NCI-H2081 (cell line): ENCODE measurements at regions not wholly inside any gene's neighbourhood (a gene's known extent, or its start where the extent isn't known, plus 50 kb on each side); places are given as distances from the start of the nearest gene placed in this dataset.
"Not testable (repeated sequence)": the region's sequence is repeated elsewhere in the genome, so short reads cannot be mapped to it uniquely, and the experiment has no call there.

Source experiments
- DNase-seq, 2 experiments: peaks; one replicate each; lab custom pipeline; 2025; lab: John Stamatoyannopoulos, UW

DNA sequence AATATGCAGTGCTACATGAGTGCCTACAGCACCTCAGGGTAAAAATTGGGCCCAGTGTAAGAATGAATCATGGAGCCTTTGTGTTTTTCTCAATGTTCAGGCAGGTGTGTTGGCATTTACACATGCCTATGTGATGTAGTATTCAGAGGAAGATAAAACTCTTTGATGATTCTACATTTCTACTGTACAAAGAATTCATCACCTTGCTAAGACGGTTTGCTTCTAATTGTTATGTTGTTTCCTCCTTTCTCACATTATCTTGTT, 867.3 kb downstream of the TTLL7 start:
- DNase-seq: no peak

DNA sequence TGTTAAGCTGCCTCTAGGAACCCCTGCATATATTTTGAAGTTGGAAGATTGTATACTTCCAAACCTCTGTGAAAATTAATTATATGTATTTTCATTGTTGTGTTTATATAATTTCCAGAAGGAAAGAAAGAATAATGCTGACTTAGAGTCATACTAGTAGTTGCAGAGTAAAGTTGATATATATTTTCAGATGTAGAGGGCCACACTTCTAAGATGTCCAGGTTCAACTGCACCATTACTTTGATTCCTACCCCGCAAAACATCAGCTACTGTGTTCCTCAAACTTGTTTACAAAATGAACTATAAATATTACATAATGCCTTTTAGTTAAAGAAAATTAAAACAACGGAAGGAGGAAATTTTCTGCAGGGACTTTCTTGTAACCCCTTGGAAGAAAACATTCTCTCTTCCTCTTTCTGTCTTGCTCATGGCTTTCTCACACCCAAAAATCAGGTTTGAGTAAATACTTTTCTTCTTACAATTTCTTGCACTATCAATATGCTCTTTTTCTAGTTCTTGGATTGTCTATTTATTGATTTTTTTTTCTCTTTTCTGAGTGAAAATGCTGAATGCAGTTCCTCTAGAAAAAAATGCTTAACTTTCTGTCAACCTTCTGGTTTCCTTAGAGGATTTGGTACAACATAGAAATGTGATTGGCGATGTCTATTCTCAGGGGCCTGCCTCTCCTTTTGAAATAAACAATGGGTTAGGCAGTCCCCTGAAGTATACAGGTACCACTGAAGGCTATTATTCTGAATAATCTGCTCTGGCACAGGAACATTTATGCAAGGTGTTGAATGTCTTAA, 867.8 kb downstream of the TTLL7 start:
- no peak for DNase-seq

DNA sequence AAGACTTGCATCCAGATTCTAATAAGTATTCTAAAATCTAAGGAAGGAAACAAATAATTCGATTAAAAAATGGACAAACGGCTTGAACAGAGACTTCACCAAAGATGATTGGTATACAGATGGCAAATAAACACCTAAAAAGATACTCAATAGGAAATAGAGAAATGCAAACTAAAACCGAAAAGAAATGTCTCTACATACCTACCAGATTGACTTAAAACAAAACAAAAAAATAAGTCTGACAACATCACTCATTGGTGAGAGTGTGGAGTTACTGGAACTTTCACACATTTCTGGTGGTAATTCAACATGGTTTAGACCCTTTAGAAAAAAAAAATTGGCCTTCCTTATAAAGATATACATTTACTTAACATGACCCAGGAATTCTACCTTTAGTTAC, 869.8 kb downstream of the TTLL7 start:
- no peak for DNase-seq

DNA sequence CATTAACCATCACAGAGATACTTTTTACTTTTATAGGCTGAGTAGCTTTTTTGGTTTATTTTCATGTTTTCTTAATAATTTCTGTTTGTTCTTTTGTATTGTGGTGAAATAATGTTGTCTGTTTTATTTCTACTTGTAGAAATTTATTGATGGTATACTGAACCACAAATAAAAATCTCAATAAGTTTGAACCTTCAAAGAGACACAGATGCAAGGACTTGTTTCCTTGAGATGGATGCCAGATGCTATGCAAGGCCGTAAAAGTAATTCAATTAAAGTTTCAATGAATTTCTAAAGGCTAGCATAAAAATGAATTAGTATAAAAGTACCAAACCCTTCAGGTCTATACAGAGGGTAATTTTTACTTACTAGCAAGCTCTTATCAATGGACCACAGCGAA, 873.5 kb downstream of the TTLL7 start:
- no peak for DNase-seq

DNA sequence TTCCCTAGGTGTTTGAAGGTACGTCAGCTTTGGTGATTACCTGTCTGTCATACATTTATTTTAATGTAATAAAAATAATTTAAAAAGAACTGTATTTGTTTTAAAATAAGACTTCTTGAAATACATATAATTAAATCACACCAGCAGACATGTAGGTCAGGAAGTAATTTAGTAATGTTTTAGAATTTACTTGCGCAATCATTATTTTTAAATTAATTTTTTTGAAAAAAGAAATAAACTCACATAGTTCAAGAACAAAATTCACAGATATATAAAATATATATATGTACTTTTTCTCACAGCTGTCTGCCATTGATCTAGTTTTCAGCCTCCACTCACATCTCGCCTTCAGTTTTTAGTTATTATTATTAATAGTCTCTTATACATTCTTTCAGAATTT, 875.9 kb downstream of the TTLL7 start:
- no peak for DNase-seq

DNA sequence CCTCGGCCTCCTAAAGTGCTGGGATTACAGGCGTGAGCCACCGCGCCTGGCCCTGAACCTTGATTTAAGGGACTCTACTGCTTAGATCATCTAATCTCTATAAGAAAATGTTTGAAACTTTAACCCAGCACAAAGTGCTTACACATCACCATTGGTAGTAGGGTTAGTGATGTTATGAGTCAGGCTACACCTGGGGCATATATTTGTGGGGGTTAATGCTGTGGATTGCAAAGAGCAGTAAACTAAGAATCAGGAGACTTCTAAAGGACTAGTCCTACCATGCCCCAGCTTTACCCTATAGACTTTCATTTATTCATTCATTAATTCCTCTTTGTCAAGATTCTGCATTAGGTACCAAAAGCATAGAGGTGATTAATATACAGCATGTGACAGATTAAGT, 880.5 kb downstream of the TTLL7 start:
- DNase-seq: no peak

DNA sequence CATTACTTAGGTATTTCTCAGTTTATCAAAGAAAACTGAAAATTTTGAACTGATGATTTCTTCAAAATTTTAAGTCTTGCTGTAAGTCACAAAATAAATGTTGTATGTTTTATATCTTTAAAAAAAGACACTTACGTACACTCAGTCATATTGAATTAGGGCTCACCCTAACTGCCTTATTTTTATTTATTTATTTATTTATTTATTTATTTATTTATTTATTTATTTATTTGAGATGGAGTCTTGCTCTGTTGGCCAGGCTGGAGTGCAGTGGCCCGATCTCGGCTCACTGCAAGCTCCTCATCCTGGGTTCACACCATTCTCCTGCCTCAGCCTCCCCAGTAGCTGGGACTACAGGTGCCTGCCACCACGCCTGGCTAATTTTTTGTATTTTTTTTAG, 881.9 kb downstream of the TTLL7 start:
- not testable (repeated sequence) for DNase-seq

DNA sequence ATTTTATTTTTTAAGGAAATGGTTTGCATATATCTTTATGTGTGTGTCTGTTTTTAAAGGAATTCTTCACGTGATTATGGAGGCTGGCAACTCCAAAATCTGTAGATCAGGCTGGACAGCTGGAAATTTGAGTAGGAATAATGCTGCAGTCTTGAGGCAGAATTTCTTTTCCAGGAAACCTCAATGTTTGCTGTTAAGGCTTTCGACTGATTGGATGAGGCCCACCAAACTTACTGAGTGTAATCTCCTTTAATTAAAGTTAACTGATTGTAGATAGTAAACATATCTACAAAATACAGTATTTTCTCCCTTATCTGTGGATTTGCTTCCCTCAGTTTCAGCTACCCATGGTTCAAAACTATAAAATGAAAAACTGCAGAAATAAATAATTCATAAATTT, 883.1 kb downstream of the TTLL7 start:
- no peak for DNase-seq

DNA sequence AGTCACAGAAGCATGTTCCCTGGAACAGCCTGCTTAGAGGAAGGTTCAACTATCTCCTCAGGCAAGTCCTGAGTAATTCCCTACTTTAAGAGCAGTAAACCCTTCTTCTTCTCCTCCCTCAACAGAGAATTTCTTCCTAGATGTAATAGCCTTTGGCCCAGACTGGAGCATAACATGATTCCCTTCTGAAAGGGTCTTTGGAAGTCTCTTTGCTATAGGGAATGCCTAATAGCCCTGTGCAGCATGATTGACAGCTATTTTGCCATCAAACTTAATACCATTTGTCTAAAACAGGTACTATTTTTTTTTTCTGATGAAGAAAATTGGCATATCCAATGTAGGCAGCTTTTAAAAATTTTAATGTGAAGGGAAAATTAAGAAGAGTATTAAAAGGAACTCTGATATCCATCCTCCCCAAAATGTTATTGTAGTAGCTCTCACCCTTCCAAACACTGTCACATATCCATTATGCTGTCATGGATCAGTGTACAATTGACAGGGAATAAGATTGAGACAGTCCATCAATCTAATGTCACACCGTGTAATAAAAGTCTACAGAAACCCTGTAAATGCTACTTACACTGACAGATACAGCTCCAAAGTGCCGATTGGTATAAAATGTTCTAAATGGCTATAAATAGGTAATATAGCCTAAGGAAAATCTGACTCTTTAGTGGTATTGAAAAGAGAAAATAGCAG, 884.6 kb downstream of the TTLL7 start:
- DNase-seq: no peak

DNA sequence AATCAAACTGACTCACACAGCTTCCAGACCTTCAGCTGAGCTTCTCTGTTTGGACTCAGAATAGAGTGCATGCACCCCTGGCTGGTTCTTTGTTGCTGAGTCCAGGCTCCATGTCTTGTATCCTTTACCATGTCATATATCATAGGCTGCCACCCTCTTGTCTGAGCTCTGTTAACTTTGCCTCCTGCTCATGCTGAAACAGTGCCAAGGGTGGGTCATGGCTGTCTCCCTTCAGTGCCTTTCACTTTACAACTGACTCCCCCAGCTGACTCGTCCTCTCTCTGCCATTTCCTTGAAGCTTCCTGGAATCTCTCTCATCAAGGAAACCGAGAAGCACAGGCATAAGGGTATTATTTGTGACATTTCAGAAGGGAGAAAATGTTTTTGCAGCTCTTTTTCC, 885.3 kb downstream of the TTLL7 start:
- DNase-seq: no peak

DNA sequence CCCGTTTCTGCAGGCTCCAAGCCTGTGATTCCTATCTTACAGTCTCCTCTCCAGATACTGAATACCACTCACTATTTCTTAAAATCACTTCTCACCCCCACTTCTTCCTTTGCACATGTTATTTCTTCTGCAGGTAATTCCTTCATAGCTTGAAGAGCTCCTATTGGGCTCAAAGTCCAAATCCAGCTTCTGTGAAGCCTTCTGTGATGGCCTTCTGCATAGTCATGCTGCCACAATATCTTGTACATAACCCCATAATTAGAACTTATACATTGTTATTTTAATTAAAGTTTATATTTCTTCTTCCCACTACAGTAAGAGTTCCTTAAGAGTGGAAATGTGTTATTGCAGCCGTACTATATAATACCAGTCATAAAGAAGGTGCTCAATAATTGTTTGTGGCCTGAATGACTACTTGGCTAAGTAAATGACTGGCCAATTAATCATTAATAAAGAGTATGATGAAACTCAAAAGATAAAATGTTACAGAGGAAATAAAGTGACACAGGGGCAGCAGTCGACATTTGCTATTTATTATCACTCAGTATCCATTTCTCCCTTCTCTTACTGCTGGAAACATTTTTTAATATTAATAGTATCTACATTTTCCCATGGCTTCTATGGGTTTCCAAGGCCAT, 886.6 kb downstream of the TTLL7 start:
- DNase-seq: no peak

DNA sequence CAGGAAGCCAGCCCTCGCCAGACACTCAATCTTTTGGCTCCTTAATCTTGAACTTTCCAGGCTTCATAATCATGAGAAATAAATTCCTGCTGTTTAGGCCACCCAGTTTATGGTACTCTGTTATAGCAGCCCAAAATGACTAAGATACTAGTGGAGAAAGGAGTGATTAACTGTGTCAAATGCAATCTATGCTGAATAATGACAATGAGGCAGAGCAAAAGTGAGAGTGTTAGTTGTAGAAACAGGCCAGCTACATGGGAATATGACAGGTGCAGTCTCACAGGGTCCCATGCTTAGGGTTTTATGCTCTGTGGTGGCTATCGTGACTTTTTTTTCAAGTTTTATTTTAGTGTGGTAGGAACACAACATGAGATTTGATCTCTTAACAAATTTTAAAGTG, 888.8 kb downstream of the TTLL7 start:
- no peak for DNase-seq

DNA sequence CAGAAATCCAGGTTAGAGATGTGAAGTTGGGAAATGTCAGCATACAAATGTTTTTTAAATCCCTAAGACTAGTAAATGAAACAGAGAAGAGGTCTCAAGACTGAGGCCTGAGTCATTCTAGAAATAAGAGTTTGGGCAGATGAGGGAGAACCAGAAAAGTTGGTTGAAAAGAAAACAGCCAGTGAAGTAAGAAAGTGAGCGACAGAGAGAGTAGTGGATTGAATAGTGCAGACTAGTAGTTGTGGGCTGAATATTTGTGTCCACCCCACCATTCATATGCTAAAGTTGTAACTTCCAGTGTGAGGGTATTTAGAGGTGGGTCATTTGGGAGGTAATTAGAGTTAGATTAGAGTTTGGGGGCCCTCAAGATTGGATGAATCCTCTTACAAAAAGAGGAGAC, 889.2 kb downstream of the TTLL7 start:
- DNase-seq: no peak

DNA sequence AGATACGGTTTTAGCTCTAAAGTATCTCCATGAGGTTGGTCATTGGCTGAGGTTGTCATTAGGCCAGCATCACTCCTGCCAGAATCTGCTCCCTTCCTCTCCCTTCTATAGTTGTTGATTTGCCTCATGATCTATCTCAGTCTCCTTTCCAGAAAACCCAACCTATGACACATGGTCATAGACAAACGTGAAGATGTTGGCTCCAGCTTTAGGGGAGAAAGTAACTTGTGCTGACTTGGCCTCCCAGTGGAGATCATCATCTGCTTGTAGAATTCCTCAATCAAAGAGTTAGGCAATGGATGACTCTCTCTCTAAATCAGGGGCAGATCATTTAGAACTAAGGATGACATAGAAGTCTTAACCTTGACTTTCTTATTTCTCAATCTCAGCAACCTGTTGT, 894.4 kb downstream of the TTLL7 start:
- DNase-seq: no peak

DNA sequence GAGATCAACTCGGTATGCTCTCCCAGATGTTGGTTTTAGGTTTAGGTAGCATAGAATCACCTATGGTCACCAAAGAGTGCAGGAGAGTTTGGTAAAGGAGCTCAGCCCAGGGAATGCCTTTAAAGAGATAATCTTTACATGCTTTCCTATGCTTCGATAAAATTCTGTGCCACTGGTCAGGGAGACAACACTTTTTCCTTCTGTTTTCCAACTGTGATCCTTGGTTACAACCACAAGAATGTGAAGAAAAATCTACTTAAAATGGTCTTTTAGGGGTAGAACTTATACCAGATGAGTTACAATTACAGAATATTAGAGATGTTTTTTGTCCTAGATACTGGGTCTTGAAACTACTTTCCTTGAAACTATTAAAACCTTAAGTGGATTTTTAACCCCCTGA, 895.6 kb downstream of the TTLL7 start:
- no peak for DNase-seq

DNA sequence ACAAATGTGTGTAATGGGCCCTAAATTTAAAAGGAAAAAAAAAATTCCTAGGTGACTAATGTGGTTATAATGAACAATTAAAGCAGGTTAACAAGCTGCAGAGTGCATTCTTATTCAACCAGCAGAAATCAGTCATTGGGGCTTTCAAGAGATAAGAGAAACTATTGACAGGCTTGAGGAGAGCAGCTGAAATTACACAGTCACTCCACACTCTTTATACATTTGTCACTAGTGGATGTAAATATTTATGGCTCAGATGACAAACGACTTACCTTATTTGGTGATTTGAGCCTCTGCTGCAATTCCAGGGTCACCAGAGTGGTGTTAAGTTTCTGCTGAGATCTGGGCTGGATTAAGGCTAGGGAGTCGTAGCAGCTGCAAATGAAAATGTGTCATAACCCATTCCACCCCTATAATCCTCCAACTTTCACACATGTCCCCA, 896.3 kb downstream of the TTLL7 start:
- DNase-seq: peak in 1 of 2 experiments; percentile 39

DNA sequence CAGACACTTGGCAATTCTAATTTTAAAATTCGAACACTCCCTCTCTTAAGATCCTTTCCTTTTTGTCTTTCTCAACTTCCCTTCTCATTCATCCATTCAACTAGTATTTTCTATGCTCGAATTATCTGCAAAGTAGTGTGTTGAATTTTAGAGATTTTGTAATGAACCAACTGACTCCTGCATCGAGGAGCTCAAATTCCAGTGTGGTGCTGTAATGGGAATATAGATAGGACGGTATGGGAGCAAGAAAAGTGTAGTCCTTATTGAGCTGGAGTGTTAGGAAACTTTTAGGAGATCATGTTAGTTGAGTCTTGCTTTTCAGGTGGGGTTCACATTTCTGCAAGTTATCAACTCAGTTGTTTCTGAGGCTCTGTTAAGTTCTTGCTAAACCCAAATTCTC, 897.5 kb downstream of the TTLL7 start:
- no peak for DNase-seq

DNA sequence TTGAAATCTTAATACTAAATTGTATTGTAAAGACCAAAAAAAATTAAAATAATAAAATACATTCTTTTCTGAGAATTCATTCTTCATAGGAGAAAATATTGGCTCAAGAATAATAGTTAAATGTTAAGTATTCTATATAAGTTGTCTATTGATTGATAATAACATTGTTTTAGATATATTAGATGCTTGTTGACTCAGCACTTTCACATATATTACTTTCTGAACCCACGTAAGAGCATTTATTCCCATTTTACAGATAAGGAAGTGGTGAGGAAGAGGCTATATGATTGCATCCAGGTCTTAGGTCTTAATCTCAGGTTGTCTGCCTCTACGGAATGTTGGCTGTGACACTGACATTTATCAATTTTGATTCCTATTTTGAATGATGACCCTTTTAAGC, 898.8 kb downstream of the TTLL7 start:
- no peak for DNase-seq

DNA sequence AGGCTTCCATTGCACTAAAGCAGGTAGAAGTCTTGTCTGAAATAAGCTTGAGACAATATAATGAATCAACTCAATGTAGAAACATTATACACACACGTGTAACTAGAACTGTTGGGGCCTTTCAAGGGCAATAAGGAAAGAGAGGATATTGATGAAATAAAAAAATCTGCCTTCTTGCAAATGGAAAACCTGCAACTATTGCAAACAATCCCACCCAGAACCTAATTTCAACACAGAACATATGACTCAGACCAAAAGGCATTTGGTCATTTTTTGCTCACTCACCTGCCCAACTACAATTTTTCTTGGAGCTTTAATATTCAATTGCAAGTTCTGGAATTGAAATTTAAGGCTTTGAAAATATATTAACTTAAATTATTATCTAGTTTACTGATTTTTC, 900.1 kb downstream of the TTLL7 start:
- no peak for DNase-seq

DNA sequence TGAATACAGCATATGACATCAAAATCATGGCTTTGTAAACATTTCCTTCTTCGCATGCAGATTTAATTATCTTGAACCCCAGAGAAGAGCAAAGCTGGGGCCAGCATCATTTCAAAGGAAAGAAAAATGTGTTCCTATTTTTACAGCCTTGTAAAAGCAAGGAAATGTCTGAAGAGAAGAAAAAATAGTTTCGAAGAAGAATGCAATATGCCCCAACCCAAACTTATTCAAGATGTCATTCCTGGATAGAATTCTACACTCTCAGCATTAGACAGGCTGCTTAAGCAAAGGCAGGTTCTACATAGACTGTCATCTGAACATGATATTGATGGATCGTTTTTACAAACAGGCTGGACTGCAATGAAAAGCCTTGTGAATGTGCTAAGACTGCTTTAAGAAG, 900.8 kb downstream of the TTLL7 start:
- DNase-seq: no peak

DNA sequence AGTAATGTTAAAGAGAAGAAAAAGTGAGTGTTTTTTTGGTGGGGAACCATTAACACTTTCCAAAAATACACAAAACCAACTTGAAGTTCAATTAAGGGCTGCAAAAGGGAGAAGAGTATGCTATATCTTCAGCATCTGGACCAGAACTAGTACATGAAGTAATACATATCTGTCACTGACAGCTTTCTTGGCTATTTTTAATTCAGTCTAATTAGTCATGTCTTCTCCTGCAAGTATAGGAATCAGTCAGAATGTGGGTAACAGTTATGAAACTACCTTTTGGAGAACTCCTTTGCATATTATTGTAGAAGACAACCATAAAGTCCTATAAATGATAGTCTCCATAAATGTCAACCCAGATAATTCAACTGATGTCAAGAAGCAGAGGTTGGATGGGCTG, 901.2 kb downstream of the TTLL7 start:
- DNase-seq: no peak

DNA sequence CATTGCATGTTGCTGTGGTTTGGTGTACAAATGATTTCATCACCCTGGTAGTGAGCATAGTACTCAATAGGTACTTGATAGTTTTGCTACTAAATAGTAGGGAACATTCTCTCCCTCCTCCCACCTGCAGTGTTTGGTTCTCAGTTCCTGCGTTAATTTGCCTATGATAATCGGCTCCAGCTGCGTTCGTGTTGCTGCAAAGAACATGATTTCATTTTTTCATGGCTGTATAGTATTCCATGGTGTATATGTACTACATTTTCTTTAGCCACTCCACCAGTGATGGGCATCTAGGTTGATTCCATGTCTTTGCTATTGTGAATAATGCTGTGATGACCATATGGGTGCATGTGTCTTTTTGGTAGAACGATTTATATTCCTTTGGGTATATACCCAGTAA, 903.4 kb downstream of the TTLL7 start:
- no peak for DNase-seq

DNA sequence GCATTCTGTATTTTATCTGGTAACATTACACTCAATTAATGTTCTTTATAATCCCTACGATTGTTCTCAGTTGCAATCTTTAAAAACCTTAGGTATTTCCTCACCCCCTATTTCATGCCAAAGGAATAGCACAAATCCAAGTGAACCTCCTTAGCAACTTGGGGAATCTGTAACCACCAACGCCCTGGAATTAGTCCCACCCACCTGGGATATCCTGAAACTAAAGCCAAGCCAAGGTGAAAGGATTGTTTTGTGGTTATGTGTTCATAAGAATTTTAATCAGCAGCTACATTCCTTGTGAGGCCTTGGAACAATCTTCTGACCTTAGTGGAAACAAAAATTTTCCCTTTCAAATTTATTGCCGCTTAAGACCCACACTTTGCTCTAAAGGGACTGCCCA, 908.7 kb downstream of the TTLL7 start:
- DNase-seq: no peak

DNA sequence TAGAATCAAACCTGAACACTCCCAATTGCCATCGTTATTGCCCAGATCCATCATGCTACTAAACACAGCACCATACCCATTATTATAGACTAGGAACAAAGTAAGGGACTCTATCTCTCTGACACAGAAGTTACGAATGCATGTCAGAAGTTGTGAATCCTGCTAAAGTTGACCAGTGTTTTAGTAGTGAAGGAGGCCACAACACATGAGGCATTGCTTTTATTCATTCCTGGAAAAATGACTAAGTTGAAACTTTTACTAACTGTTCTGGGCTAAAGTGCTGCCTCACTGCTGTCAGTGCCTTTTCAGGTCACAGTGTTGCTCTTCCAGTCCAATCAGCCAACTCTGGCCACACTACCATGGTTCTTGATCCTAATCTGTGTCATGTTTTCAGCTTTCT, 911.1 kb downstream of the TTLL7 start:
- DNase-seq: no peak
